Ovary (tissue), 7 donors: ENCODE measurements at regions not wholly inside any gene's neighbourhood (a gene's known extent, or its start where the extent isn't known, plus 50 kb on each side); places are given as distances from the start of the nearest gene placed in this dataset.

Experiments
- DNase-seq, 5 donors: peaks; one replicate each; pipeline ENCODE4 v3.0.0-alpha.2; 2019 to 2020
- H3K27ac ChIP-seq, 2 donors: fragments of 200-600 bp; one replicate each; pipeline versions ENCODE4 v1.5.1 to v1.8.0; 2019 to 2022
- H3K27me3 ChIP-seq: fragments of 200-600 bp; one replicate; pipeline ENCODE4 v1.8.0; 2022
- H3K36me3 ChIP-seq: fragments of 200-600 bp; sonication (generic); one replicate; pipeline ENCODE4 v1.5.1; 2019
- H3K4me1 ChIP-seq: one replicate; pipeline ENCODE4 v1.8.1; 2013; ENCODE audit warnings: mild to moderate bottlenecking, moderate library complexity; ENCODE audit not compliant: insufficient read depth
- H3K4me3 ChIP-seq: fragments of 200-600 bp; sonication (generic); one replicate; pipeline ENCODE4 v1.5.1; 2017
- H3K9me3 ChIP-seq, 2 donors: fragments of 200-600 bp in 1 of 2; sonication (generic) in 1 of 2; one replicate each; pipeline versions ENCODE4 v1.5.1 to v1.8.1; 2013 to 2019; ENCODE audit warnings: mild to moderate bottlenecking in 1 of 2, moderate library complexity in 1 of 2
- CTCF ChIP-seq, 3 donors: fragments of 450-650 bp in 2 of 3; fragments of 200-600 bp in 1 of 3; IDR thresholded peaks; one replicate each; pipeline versions ENCODE4 v1.5.1 to v1.8.0; 2016 to 2022; ENCODE audit warnings: antibody characterized with exemption in 3 of 3, mild to moderate bottlenecking in 1 of 3
- EP300 ChIP-seq: sonication (generic); formaldehyde crosslinking; IDR thresholded peaks from one replicate; pipeline ENCODE4 v1.6.1; 2017; ENCODE audit warnings: antibody characterized with exemption
- POLR2A ChIP-seq: fragments of 450-650 bp; IDR thresholded peaks from one replicate; pipeline ENCODE4 v1.6.1; 2017; ENCODE audit warnings: antibody characterized with exemption, mild to moderate bottlenecking, moderate library complexity
- WGBS, 3 donors: extraction: QIAGEN DNeasy Blood & Tissue Kit in 1 of 3; methylation state at CpG; one replicate each; pipeline versions ENCODE4 v1.1.5 to v1.1.7; 2013 to 2017; 5-methylcytosine and 5-hydroxymethylcytosine counted together
- intact Hi-C, 4 donors: fragments of 100-400 bp; cut with DNase I; formaldehyde crosslinking; loops; one replicate each; pipeline versions ENCODE4 v1.11.0 to v1.15.1; 2022 to 2023
- donor health status: DM: no; HTN: no; CAD: no; lungs with moderate emphysema.
- donor health status: DM: no; HTN: no; CAD: no.
- donor health status: Bipolar disorder and iron deficiency.
- donor health status: DM: no; HTN: no; CAD: no.
- donor health status: DM: yes; HTN: yes; CAD: no.

GRCh38 chr16:86365513-86366273 is 144.6 kb upstream of the FOXF1 start:
- no peaks in the 10 kb centered on the region for H3K4me1 ChIP-seq
- no peak overlapping the region for H3K27ac ChIP-seq
- WGBS, 3 donors, result 67 to 82% (median 76%) methylated on average over 19 of the region's 19 CpGs

GRCh38 chr16:86366481-86366880 is 143.8 kb upstream of the FOXF1 start:
- WGBS, 3 donors, result 2 to 11% (median 5%) methylated on average over 1 of the region's 1 CpG
- no peak for TF ChIP-seq EP300
- TF ChIP-seq CTCF (IDR thresholded peaks at IDR 0.05), result no peak
- TF ChIP-seq POLR2A, result no peak

More at GRCh38 chr16:86365513-86366273, 144.6 kb upstream of the FOXF1 start:
- no peak for DNase-seq
- Histone ChIP-seq H3K36me3 (no peaks in the 10 kb centered on the region), H3K27me3 (no peaks in the 10 kb centered on the region), H3K9me3 (no peaks in the 10 kb centered on the region), H3K4me3 (no peak overlapping the region)
- TF ChIP-seq EP300 (no peak), CTCF (IDR thresholded peaks at IDR 0.05) (no peak), POLR2A (no peak)
- intact Hi-C loops, result no loop called here

GRCh38 chr16:86367291-86368072 is 142.8 kb upstream of the FOXF1 start:
- 17 to 35% (median 21%) methylated on average over 12 of the region's 12 CpGs for WGBS, 3 donors
- no peak for DNase-seq
- Histone ChIP-seq H3K36me3 (no peaks in the 10 kb centered on the region), H3K4me1 (no peaks in the 10 kb centered on the region), H3K27ac (no peak overlapping the region), H3K27me3 (no peaks in the 10 kb centered on the region), H3K4me3 (no peak overlapping the region), H3K9me3 (no peaks in the 10 kb centered on the region)
- intact Hi-C loops, result no loop called here
- TF ChIP-seq CTCF (IDR thresholded peaks at IDR 0.05) (no peak), POLR2A (no peak), EP300 (no peak)

More at GRCh38 chr16:86366481-86366880, 143.8 kb upstream of the FOXF1 start:
- H3K27me3 ChIP-seq, result no peaks in the 10 kb centered on the region
- DNase-seq, result no peak
- H3K4me3 ChIP-seq, result no peak overlapping the region
- intact Hi-C loops, result no loop called here
- no peak overlapping the region for H3K27ac ChIP-seq
- no peaks in the 10 kb centered on the region for H3K36me3 ChIP-seq
- H3K9me3 ChIP-seq, result no peaks in the 10 kb centered on the region
- no peaks in the 10 kb centered on the region for H3K4me1 ChIP-seq

DNA sequence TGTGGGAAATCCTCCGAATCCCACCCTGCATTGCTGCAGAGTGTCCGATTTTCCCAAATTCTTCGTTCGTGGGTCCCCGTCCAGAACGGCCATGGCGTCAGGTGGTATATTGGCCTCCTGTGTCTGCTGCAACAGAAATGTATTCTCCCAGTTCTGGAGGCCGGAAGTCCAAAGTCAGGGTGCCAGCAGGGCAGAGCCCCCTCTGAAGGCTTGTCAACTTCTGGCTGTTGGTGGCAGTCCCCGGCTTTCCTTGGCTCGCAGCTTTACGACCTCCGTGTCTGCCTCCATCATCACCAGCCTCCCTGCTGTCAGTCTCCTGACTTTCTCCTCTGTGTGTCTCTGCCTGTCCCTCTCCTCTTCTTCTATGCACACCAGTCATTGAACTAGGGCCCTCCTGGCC is 142.1 kb upstream of the FOXF1 start:
- 73 to 88% (median 75%) methylated on average over 12 of the region's 12 CpGs for WGBS, 3 donors
- H3K27me3 ChIP-seq, result no peaks in the 10 kb centered on the region

More for the DNA sequence above, 142.1 kb upstream of the FOXF1 start:
- H3K4me1 ChIP-seq, result no peaks in the 10 kb centered on the region
- intact Hi-C loops, result no loop called here
- H3K27ac ChIP-seq, result no peak overlapping the region
- no peak for DNase-seq
- no peaks in the 10 kb centered on the region for H3K36me3 ChIP-seq
- no peak overlapping the region for H3K4me3 ChIP-seq
- TF ChIP-seq EP300 (no peak), CTCF (IDR thresholded peaks at IDR 0.05) (no peak), POLR2A (no peak)
- H3K9me3 ChIP-seq, result no peaks in the 10 kb centered on the region
